Caco-2 (cell line): ENCODE measurements at regions not wholly inside any gene's neighbourhood (a gene's known extent, or its start where the extent isn't known, plus 50 kb on each side); places are given as distances from the start of the nearest gene placed in this dataset.

Source experiments
- BruUV-seq: library from RNA; stranded (reverse); fragments of 400-500 nt; replicated peaks from 2 replicates; lab custom pipeline; 2021; lab: Mats Ljungman, UMichigan
- CTCF ChIA-PET: fragments of 300-600 bp; sonication (Branson Sonifier 250); formaldehyde crosslinking; loops from one replicate; lab custom pipeline; 2022; ENCODE audit warnings: antibody characterized with exemption; lab: Charles Lee
- POLR2A ChIA-PET: fragments of 300-600 bp; sonication (Branson Sonifier 250); formaldehyde crosslinking; loops from one replicate; lab custom pipeline; 2022; ENCODE audit warnings: antibody characterized with exemption; lab: Charles Lee
- DNase-seq, 2 experiments: peaks; one replicate each; pipeline versions ENCODE4 v3.0.0 to v3.0.0-alpha.2; 2020 to 2022
- H3K27me3 ChIP-seq: replicated peaks from 2 replicates; pipeline ENCODE4 v1.6.0; 2011; ENCODE audit warnings: low read length; ENCODE audit not compliant: control insufficient read depth, insufficient read depth
- H3K36me3 ChIP-seq: 2 replicates; pipeline ENCODE4 v1.5.1; 2011; ENCODE audit warnings: low read length; ENCODE audit not compliant: control insufficient read depth, insufficient read depth
- H3K4me1 ChIP-seq: fragments of 250-450 bp; sonication (Bioruptor Pico); 2 replicates; pipeline ENCODE4 v1.5.1; 2020; ENCODE audit warnings: mild to moderate bottlenecking
- H3K4me3 ChIP-seq: 2 replicates; pipeline ENCODE4 v1.5.1; 2011; ENCODE audit warnings: low read depth, mild to moderate bottlenecking, control low read depth, low read length
- H3K9me3 ChIP-seq: fragments of 250-450 bp; sonication (Bioruptor Pico); 2 replicates; pipeline ENCODE4 v1.5.1; 2020; ENCODE audit warnings: mild to moderate bottlenecking, moderate library complexity
- H3K27ac Mint-ChIP-seq: one replicate; pipeline ENCODE4 v1.8.0; 2022; ENCODE audit warnings: mixed read lengths; ENCODE audit not compliant: unreplicated experiment
- H3K27me3 Mint-ChIP-seq: one replicate; pipeline ENCODE4 v1.8.0; 2022; ENCODE audit warnings: mixed read lengths; ENCODE audit not compliant: insufficient read depth, unreplicated experiment
- H3K36me3 Mint-ChIP-seq: one replicate; pipeline ENCODE4 v1.8.0; 2022; ENCODE audit warnings: mild to moderate bottlenecking, mixed read lengths; ENCODE audit not compliant: insufficient read depth, unreplicated experiment
- H3K4me1 Mint-ChIP-seq: one replicate; pipeline ENCODE4 v1.8.0; 2022; ENCODE audit warnings: low read depth, mixed read lengths; ENCODE audit not compliant: unreplicated experiment
- H3K4me3 Mint-ChIP-seq: one replicate; pipeline ENCODE4 v1.8.0; 2022; ENCODE audit warnings: mild to moderate bottlenecking, moderate library complexity, mixed read lengths; ENCODE audit not compliant: unreplicated experiment
- H3K9me3 Mint-ChIP-seq: one replicate; pipeline ENCODE4 v1.8.0; 2022; ENCODE audit warnings: mixed read lengths; ENCODE audit not compliant: unreplicated experiment
- CTCF ChIP-seq, 2 experiments: fragments of 200-600 bp in 1 of 2; IDR thresholded peaks; 1 replicate in 1 of 2; 2 replicates in 1 of 2; pipeline versions ENCODE4 v1.5.1 to v1.8.0; 2011 to 2022; ENCODE audit warnings: antibody characterized with exemption in 1 of 2, control low read depth in 1 of 2, inconsistent platforms in 1 of 2, low read depth in 1 of 2, low read length in 1 of 2, mild to moderate bottlenecking in 1 of 2, moderate library complexity in 1 of 2; ENCODE audit not compliant: insufficient read depth in 1 of 2, severe bottlenecking in 1 of 2, unreplicated experiment in 1 of 2
- intact Hi-C: fragments of 100-400 bp; cut with micrococcal nuclease; formaldehyde crosslinking; loops from one replicate; pipeline ENCODE4 v1.10.0; 2022; ENCODE audit not compliant: unreplicated experiment

GRCh38 chr6:56699066-56699654, 56.5 kb upstream of the DST start:
- no peak overlapping the region for H3K4me3 ChIP-seq
- peaks cover 7% of the 10 kb centered on the region for H3K4me1 Mint-ChIP-seq
- H3K27ac Mint-ChIP-seq = no peak overlapping the region
- BruUV-seq = no TSS peak
- TF ChIP-seq CTCF (IDR thresholded peaks at IDR 0.05; ENCODE audit: insufficient read depth in 1 of 2, low read depth in 1 of 2, low read length in 1 of 2, severe bottlenecking in 1 of 2, unreplicated experiment in 1 of 2) = peak; percentile 38 to 46
- peaks cover 8% of the 10 kb centered on the region for H3K4me1 ChIP-seq
- DNase-seq = no peak
- intact Hi-C loops = loop anchor here (1.0 kb wide), 2 partner anchors 62 to 340 kb away; no protein-coding TSS in a partner anchor
- H3K9me3 ChIP-seq = no peaks in the 10 kb centered on the region
- H3K27me3 Mint-ChIP-seq = no peaks in the 10 kb centered on the region
- no peak overlapping the region for H3K4me3 Mint-ChIP-seq
- no peaks in the 10 kb centered on the region for H3K36me3 ChIP-seq
- H3K9me3 Mint-ChIP-seq = peaks cover 9% of the 10 kb centered on the region
- ChIA-PET POLR2A (no interaction called here), CTCF (interaction anchor here (0.7 to 1.1 kb wide), 3 partner anchors 60 to 152 kb away, joined by 3 to 8 read pairs (median 4); no protein-coding TSS in a partner anchor)
- H3K36me3 Mint-ChIP-seq = no peaks in the 10 kb centered on the region
- no peaks in the 10 kb centered on the region for H3K27me3 ChIP-seq

GRCh38 chr6:56695702-56696101, 53.0 kb upstream of the DST start:
- peaks cover 30% of the 10 kb centered on the region for H3K4me1 ChIP-seq
- no peaks in the 10 kb centered on the region for H3K36me3 ChIP-seq
- no peaks in the 10 kb centered on the region for H3K27me3 ChIP-seq
- TF ChIP-seq CTCF (IDR thresholded peaks at IDR 0.05; ENCODE audit: insufficient read depth in 1 of 2, low read depth in 1 of 2, low read length in 1 of 2, severe bottlenecking in 1 of 2, unreplicated experiment in 1 of 2) = no peak
- ChIA-PET POLR2A (no interaction called here), CTCF (no interaction called here)
- intact Hi-C loops = no loop called here
- no peaks in the 10 kb centered on the region for H3K9me3 ChIP-seq
- no peak overlapping the region for H3K4me3 ChIP-seq
- H3K4me3 Mint-ChIP-seq = no peak overlapping the region
- no peaks in the 10 kb centered on the region for H3K27me3 Mint-ChIP-seq
- no peak for DNase-seq
- no peaks in the 10 kb centered on the region for H3K36me3 Mint-ChIP-seq
- BruUV-seq = no TSS peak
- peaks cover 19% of the 10 kb centered on the region for H3K4me1 Mint-ChIP-seq
- H3K9me3 Mint-ChIP-seq = peaks cover 9% of the 10 kb centered on the region
- H3K27ac Mint-ChIP-seq = no peak overlapping the region

GRCh38 chr6:56694002-56694401, 51.3 kb upstream of the DST start:
- peaks cover 28% of the 10 kb centered on the region for H3K4me1 Mint-ChIP-seq
- no TSS peak for BruUV-seq
- CTCF ChIA-PET = no interaction called here

More at GRCh38 chr6:56694002-56694401, 51.3 kb upstream of the DST start:
- Histone ChIP-seq H3K36me3 (no peaks in the 10 kb centered on the region), H3K9me3 (no peaks in the 10 kb centered on the region), H3K27me3 (no peaks in the 10 kb centered on the region), H3K4me1 (peaks cover 43% of the 10 kb centered on the region), H3K4me3 (no peak overlapping the region)
- Mint-ChIP-seq H3K27ac (no peak overlapping the region), H3K4me3 (no peak overlapping the region), H3K27me3 (no peaks in the 10 kb centered on the region), H3K9me3 (peaks cover 9% of the 10 kb centered on the region), H3K36me3 (no peaks in the 10 kb centered on the region)
- DNase-seq = no peak
- intact Hi-C loops = no loop called here
- no peak for TF ChIP-seq CTCF (IDR thresholded peaks at IDR 0.05; ENCODE audit: insufficient read depth in 1 of 2, low read depth in 1 of 2, low read length in 1 of 2, severe bottlenecking in 1 of 2, unreplicated experiment in 1 of 2)
- POLR2A ChIA-PET = no interaction called here
